AML-193 (cell line): ENCODE measurements at regions not wholly inside any gene's neighbourhood (a gene's known extent, or its start where the extent isn't known, plus 50 kb on each side); places are given as distances from the start of the nearest gene placed in this dataset.
A peak's percentile ranks its signal among the peaks of the same experiment; 100 is the strongest.

Source experiments
- DNase-seq, 2 experiments: peaks; one replicate each; lab custom pipeline; 2025; lab: John Stamatoyannopoulos, UW

- no peak for DNase-seq
These were observed 288.5 kb upstream of the NUDT12 start for GRCh38 chr5:103851091-103851490.

GRCh38 chr5:103849934-103850333 is 287.3 kb upstream of the NUDT12 start:
- DNase-seq = no peak

GRCh38 chr5:103847060-103847459 is 284.5 kb upstream of the NUDT12 start:
- DNase-seq = no peak

GRCh38 chr5:103842936-103843335 is 280.3 kb upstream of the NUDT12 start:
- DNase-seq = no peak

GRCh38 chr5:103840600-103840999 is 278.0 kb upstream of the NUDT12 start:
- no peak for DNase-seq

- no peak for DNase-seq
These were observed 271.6 kb upstream of the NUDT12 start for GRCh38 chr5:103834216-103834615.

- peak; percentile 3 to 16 for DNase-seq
These were observed 267.0 kb upstream of the NUDT12 start for GRCh38 chr5:103829585-103829984.

- no peak for DNase-seq
These were observed 265.4 kb upstream of the NUDT12 start for GRCh38 chr5:103827976-103828375.

GRCh38 chr5:103821361-103821760 is 258.8 kb upstream of the NUDT12 start:
- DNase-seq = no peak

- DNase-seq = peak; percentile 44 to 56
These were observed 246.0 kb upstream of the NUDT12 start for GRCh38 chr5:103808464-103809106.

- no peak for DNase-seq
These were observed 242.1 kb upstream of the NUDT12 start for GRCh38 chr5:103804711-103805110.

- no peak for DNase-seq
These were observed 239.1 kb upstream of the NUDT12 start for GRCh38 chr5:103801681-103802080.

- no peak for DNase-seq
These were observed 238.3 kb upstream of the NUDT12 start for GRCh38 chr5:103800741-103801495.

GRCh38 chr5:103793595-103794182 is 231.1 kb upstream of the NUDT12 start:
- no peak for DNase-seq

GRCh38 chr5:103785569-103785968 is 223.0 kb upstream of the NUDT12 start:
- DNase-seq = no peak

- DNase-seq = no peak
These were observed 221.1 kb upstream of the NUDT12 start for GRCh38 chr5:103783669-103784068.

- DNase-seq = no peak
These were observed 218.2 kb upstream of the NUDT12 start for GRCh38 chr5:103780794-103781193.

GRCh38 chr5:103774721-103775120 is 212.1 kb upstream of the NUDT12 start:
- DNase-seq = no peak

GRCh38 chr5:103772248-103772647 is 209.7 kb upstream of the NUDT12 start:
- no peak for DNase-seq

- no peak for DNase-seq
These were observed 201.8 kb upstream of the NUDT12 start for GRCh38 chr5:103764403-103764802.

- no peak for DNase-seq
These were observed 196.4 kb upstream of the NUDT12 start for GRCh38 chr5:103758996-103759395.

- no peak for DNase-seq
These were observed 193.4 kb upstream of the NUDT12 start for GRCh38 chr5:103755974-103756373.

GRCh38 chr5:103745353-103746065 is 182.9 kb upstream of the NUDT12 start:
- no peak for DNase-seq
